Loucy (cell line): ENCODE measurements at regions not wholly inside any gene's neighbourhood (a gene's known extent, or its start where the extent isn't known, plus 50 kb on each side); places are given as distances from the start of the nearest gene placed in this dataset.

Experiments
- H2AFZ ChIP-seq: fragments of 200-600 bp; sonication (generic); 2 replicates; pipeline ENCODE4 v1.6.0; 2016; ENCODE audit warnings: antibody characterized with exemption, mild to moderate bottlenecking, low read length, moderate library complexity
- H3F3A ChIP-seq: fragments of 200-600 bp; 2 replicates; pipeline ENCODE4 v1.6.0; 2016; ENCODE audit warnings: antibody characterized with exemption, low read depth, mild to moderate bottlenecking
- H3K27me3 ChIP-seq: fragments of 200-600 bp; sonication (generic); 2 replicates; pipeline ENCODE4 v1.6.1; 2014; ENCODE audit warnings: low read length, mild to moderate bottlenecking; ENCODE audit not compliant: insufficient read depth, poor library complexity, severe bottlenecking
- H3K36me3 ChIP-seq: fragments of 200-600 bp; sonication (generic); 2 replicates; pipeline ENCODE4 v1.6.1; 2016; ENCODE audit warnings: low read length; ENCODE audit not compliant: insufficient read depth
- H3K4me1 ChIP-seq: fragments of 200-600 bp; sonication (generic); 2 replicates; pipeline ENCODE4 v1.5.1; 2014; ENCODE audit warnings: low read length, mild to moderate bottlenecking; ENCODE audit not compliant: insufficient read depth, poor library complexity, severe bottlenecking
- H3K4me2 ChIP-seq: fragments of 200-600 bp; sonication (generic); 2 replicates; pipeline ENCODE4 v1.6.0; 2014; ENCODE audit warnings: antibody characterized with exemption, low read length, low read depth, mild to moderate bottlenecking; ENCODE audit not compliant: poor library complexity, severe bottlenecking
- H3K4me3 ChIP-seq: fragments of 200-600 bp; sonication (generic); 2 replicates; pipeline ENCODE4 v1.5.1; 2014; ENCODE audit warnings: low read length, mild to moderate bottlenecking, mixed read lengths; ENCODE audit not compliant: poor library complexity, severe bottlenecking
- H3K79me2 ChIP-seq: fragments of 200-600 bp; sonication (generic); 2 replicates; pipeline ENCODE4 v1.6.1; 2014; ENCODE audit warnings: low read length; ENCODE audit not compliant: insufficient read depth
- H3K9ac ChIP-seq: fragments of 200-600 bp; sonication (generic); 2 replicates; pipeline ENCODE4 v1.6.0; 2014; ENCODE audit warnings: mild to moderate bottlenecking, low read depth, low read length, moderate library complexity; ENCODE audit not compliant: poor library complexity, severe bottlenecking
- H3K9me2 ChIP-seq: fragments of 200-600 bp; sonication (generic); replicated peaks from 2 replicates; pipeline ENCODE4 v1.6.1; 2016; ENCODE audit warnings: low read depth, low read length, mixed read lengths
- H3K9me3 ChIP-seq: fragments of 200-600 bp; sonication (generic); 2 replicates; pipeline ENCODE4 v1.6.1; 2014; ENCODE audit warnings: mild to moderate bottlenecking, antibody characterized with exemption, low read length, low read depth; ENCODE audit not compliant: insufficient read depth
- H4K20me1 ChIP-seq: fragments of 200-600 bp; sonication (generic); 2 replicates; pipeline ENCODE4 v1.6.0; 2014; ENCODE audit warnings: antibody characterized with exemption, low read length, mild to moderate bottlenecking; ENCODE audit not compliant: insufficient read depth, poor library complexity, severe bottlenecking
- EZH2phosphoT487 ChIP-seq: fragments of 200-600 bp; IDR thresholded peaks from 2 replicates; pipeline ENCODE4 v1.6.1; 2018; ENCODE audit warnings: antibody characterized with exemption, mild to moderate bottlenecking, moderate library complexity, borderline replicate concordance
- TF ChIP-seq, protein P1 (sequence below): fragments of 200-600 bp; sonication (generic); conservative IDR thresholded peaks from 2 replicates; pipeline ENCODE4 v1.5.1; 2014; ENCODE audit warnings: mild to moderate bottlenecking, antibody characterized with exemption, low read length

DNA sequence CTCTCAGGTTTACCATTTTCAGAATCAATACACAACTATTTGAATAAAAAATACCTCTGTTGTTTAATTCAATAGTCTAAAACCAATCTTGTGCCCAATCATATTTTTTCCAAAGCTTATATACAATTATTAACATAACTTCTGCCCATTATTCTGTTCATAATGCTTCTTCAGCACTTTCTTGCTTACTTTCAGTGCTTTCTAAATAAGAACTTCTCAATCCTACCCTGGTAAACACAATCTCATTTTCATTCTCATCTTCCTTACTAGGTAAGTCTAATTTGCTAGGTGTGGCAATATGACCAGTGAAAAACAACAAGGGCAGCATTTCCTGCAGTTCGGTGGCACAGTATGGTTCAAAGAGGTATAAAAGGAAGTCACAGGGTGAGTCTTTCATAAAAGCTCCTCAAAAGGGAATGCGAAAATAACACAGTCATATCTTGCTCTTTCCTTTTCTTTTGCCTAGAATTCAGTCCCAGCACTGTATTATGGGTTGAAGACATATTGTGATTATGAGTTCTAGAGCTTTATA is 103.5 kb downstream of the FOXG1 start:
- Histone ChIP-seq H2AFZ (no peak overlapping the region), H3K79me2 (no peaks in the 10 kb centered on the region), H3K4me1 (no peaks in the 10 kb centered on the region), H3K4me3 (no peak overlapping the region), H3K9me3 (no peaks in the 10 kb centered on the region), H3K27me3 (no peaks in the 10 kb centered on the region), H3K36me3 (no peaks in the 10 kb centered on the region), H3K9me2 (no peaks in the 10 kb centered on the region), H3F3A (no peaks in the 10 kb centered on the region), H4K20me1 (no peaks in the 10 kb centered on the region), H3K4me2 (no peak overlapping the region), H3K9ac (no peak overlapping the region)
- TF ChIP-seq, protein P1, sequence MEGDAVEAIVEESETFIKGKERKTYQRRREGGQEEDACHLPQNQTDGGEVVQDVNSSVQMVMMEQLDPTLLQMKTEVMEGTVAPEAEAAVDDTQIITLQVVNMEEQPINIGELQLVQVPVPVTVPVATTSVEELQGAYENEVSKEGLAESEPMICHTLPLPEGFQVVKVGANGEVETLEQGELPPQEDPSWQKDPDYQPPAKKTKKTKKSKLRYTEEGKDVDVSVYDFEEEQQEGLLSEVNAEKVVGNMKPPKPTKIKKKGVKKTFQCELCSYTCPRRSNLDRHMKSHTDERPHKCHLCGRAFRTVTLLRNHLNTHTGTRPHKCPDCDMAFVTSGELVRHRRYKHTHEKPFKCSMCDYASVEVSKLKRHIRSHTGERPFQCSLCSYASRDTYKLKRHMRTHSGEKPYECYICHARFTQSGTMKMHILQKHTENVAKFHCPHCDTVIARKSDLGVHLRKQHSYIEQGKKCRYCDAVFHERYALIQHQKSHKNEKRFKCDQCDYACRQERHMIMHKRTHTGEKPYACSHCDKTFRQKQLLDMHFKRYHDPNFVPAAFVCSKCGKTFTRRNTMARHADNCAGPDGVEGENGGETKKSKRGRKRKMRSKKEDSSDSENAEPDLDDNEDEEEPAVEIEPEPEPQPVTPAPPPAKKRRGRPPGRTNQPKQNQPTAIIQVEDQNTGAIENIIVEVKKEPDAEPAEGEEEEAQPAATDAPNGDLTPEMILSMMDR: no peak
- no peak for TF ChIP-seq EZH2phosphoT487

DNA sequence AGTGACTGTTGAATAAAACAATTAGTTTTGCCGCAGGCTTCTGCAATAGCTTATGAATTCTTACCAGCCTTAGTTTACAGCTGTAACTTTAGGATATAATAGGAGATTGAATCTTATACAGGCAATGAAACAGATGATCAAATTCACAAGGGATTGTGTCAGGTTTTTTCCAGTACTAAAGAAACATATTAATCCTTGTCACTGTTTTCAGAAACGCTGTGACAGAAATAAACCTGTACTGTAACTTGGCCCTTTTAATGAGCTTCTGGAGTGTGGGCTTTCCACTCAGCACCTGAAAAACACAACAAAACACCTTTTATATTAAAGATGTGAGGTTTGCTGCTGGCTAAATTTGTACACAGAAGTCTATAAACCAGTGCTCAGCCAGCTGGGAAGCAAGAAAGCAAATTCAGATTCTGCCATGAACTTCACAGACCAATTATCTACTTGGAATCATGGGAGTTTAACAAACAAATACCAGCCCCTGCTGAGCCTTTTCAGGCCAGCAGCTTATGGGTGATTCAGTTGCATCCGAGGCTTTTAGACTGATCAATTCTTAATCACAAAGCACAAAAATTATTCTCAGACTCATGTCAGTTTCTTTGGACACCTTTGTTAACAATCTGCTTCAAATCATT is 109.5 kb downstream of the FOXG1 start:
- Histone ChIP-seq H2AFZ (no peak overlapping the region), H3K36me3 (no peaks in the 10 kb centered on the region), H3K27me3 (no peaks in the 10 kb centered on the region), H3K4me1 (no peaks in the 10 kb centered on the region), H4K20me1 (no peaks in the 10 kb centered on the region), H3K79me2 (no peaks in the 10 kb centered on the region), H3K9me3 (no peaks in the 10 kb centered on the region), H3K9ac (no peak overlapping the region), H3K4me3 (no peak overlapping the region), H3K4me2 (no peak overlapping the region), H3K9me2 (no peaks in the 10 kb centered on the region), H3F3A (no peaks in the 10 kb centered on the region)
- TF ChIP-seq, protein P1: no peak
- TF ChIP-seq EZH2phosphoT487: no peak

DNA sequence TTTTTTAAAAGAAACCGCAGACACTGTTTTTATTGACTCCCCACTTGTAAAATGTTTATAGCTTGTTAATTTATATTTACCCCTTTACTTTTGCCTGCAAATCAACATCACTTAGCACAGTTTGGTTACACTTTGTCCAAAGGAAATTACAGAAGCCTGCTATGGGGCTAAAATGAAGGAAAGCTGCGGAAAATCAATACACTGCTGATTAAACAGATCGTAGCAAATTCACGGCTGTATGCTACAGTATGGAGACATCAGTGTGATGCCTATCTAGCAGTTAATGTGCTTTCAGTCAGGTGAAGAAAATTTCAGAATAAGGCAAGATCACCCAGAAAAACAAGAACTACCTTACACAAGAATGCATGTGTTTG is 110.0 kb downstream of the FOXG1 start:
- Histone ChIP-seq H3K27me3 (no peaks in the 10 kb centered on the region), H2AFZ (no peak overlapping the region), H3K9me3 (no peaks in the 10 kb centered on the region), H3K4me1 (no peaks in the 10 kb centered on the region), H3K9ac (no peak overlapping the region), H3F3A (no peaks in the 10 kb centered on the region), H3K36me3 (no peaks in the 10 kb centered on the region), H3K4me2 (no peak overlapping the region), H3K4me3 (no peak overlapping the region), H4K20me1 (no peaks in the 10 kb centered on the region), H3K9me2 (no peaks in the 10 kb centered on the region), H3K79me2 (no peaks in the 10 kb centered on the region)
- TF ChIP-seq EZH2phosphoT487: no peak
- TF ChIP-seq, protein P1: no peak
